ENCODE measurements at regions not wholly inside any gene's neighbourhood (a gene's known extent, or its start where the extent isn't known, plus 50 kb on each side); places are given as distances from the start of the nearest gene placed in this dataset.

GRCh38 chr18:30908381-30908780 lies 134.2 kb downstream of the DSC3 start:
- TF ChIP-seq TEAD4 (IDR thresholded peaks at IDR 0.05; ENCODE audit: low read depth, low read length) (no peak), CTCF (IDR thresholded peaks at IDR 0.05; ENCODE audit: control extremely low read depth in 1 of 3, insufficient read depth in 1 of 3, low read depth in 1 of 3, low read length in 3 of 3) (no peak)
